ENCODE measurements at regions not wholly inside any gene's neighbourhood (a gene's known extent, or its start where the extent isn't known, plus 50 kb on each side); places are given as distances from the start of the nearest gene placed in this dataset.

GRCh38 chr3:65109966-65110500 is 422.2 kb upstream of the ADAMTS9 start:
- in situ Hi-C loops (cut with MboI), result no loop called here
- H2AFZ ChIP-seq, result no peak overlapping the region
- no peak for TF ChIP-seq EZH2phosphoT487 (IDR thresholded peaks at IDR 0.05; ENCODE audit: insufficient read depth, low read depth)
- TF ChIP-seq EZH2 (IDR thresholded peaks at IDR 0.05; ENCODE audit: insufficient read depth, poor library complexity, severe bottlenecking), result no peak

GRCh38 chr3:65107174-65107573 is 419.4 kb upstream of the ADAMTS9 start:
- DNase-seq, result peak; percentile 20
- Histone ChIP-seq H4K20me1 (ENCODE audit: insufficient read depth) (no peaks in the 10 kb centered on the region), H3K4me2 (ENCODE audit: unreplicated experiment) (no peak overlapping the region), H3K9me2 (ENCODE audit: insufficient read depth) (no peaks in the 10 kb centered on the region), H2AFZ (no peak overlapping the region), H3K27ac (no peak overlapping the region), H3K27me3 (replicated peaks; ENCODE audit: insufficient read depth) (0 out of 2 replicates have a peak, but pooled peaks cover 12% of the 10 kb centered on the region), H3K4me1 (ENCODE audit: insufficient read depth) (no peaks in the 10 kb centered on the region), H3K4me3 (no peak overlapping the region), H3K9me3 (ENCODE audit: low read depth) (no peaks in the 10 kb centered on the region), H3K36me3 (ENCODE audit: low read depth) (no peaks in the 10 kb centered on the region), H3F3A (ENCODE audit: insufficient read depth) (no peaks in the 10 kb centered on the region), H3K9ac (no peak overlapping the region), H3K79me2 (ENCODE audit: insufficient read depth) (no peaks in the 10 kb centered on the region)
- in situ Hi-C loops (cut with MboI), result no loop called here
- WGBS, 2 experiments (ENCODE audit: low coverage in 1 of 2, low lambda C conversion rate in 2 of 2, missing lambda C conversion rate in 2 of 2), result 3 to 4% methylated on average over 5 of the region's 5 CpGs
- TF ChIP-seq EZH2phosphoT487 (IDR thresholded peaks at IDR 0.05; ENCODE audit: insufficient read depth, low read depth) (no peak), EZH2 (IDR thresholded peaks at IDR 0.05; ENCODE audit: insufficient read depth, poor library complexity, severe bottlenecking) (no peak)

More at GRCh38 chr3:65109966-65110500, 422.2 kb upstream of the ADAMTS9 start:
- H3K27me3 ChIP-seq (replicated peaks; ENCODE audit: insufficient read depth), result peaks cover 12% of the 10 kb centered on the region; the same call in 1 of the 2 replicates
- H4K20me1 ChIP-seq (ENCODE audit: insufficient read depth), result no peaks in the 10 kb centered on the region
- no peaks in the 10 kb centered on the region for H3K36me3 ChIP-seq (ENCODE audit: low read depth)
- H3K9me2 ChIP-seq (ENCODE audit: insufficient read depth), result no peaks in the 10 kb centered on the region
- H3F3A ChIP-seq (ENCODE audit: insufficient read depth), result no peaks in the 10 kb centered on the region
- no peak overlapping the region for H3K4me2 ChIP-seq (ENCODE audit: unreplicated experiment)
- no peak overlapping the region for H3K9ac ChIP-seq
- no peaks in the 10 kb centered on the region for H3K79me2 ChIP-seq (ENCODE audit: insufficient read depth)
- no peak overlapping the region for H3K27ac ChIP-seq
- DNase-seq, result no peak
- H3K4me3 ChIP-seq, result no peak overlapping the region
- no peaks in the 10 kb centered on the region for H3K9me3 ChIP-seq (ENCODE audit: low read depth)
- H3K4me1 ChIP-seq (ENCODE audit: insufficient read depth), result no peaks in the 10 kb centered on the region

- in situ Hi-C loops (cut with MboI), result no loop called here
- Histone ChIP-seq H3K9ac (no peak overlapping the region), H3K27ac (no peak overlapping the region), H3F3A (ENCODE audit: insufficient read depth) (no peaks in the 10 kb centered on the region), H3K36me3 (ENCODE audit: low read depth) (no peaks in the 10 kb centered on the region), H2AFZ (no peak overlapping the region), H4K20me1 (ENCODE audit: insufficient read depth) (no peaks in the 10 kb centered on the region), H3K9me2 (ENCODE audit: insufficient read depth) (no peaks in the 10 kb centered on the region), H3K4me1 (ENCODE audit: insufficient read depth) (no peaks in the 10 kb centered on the region), H3K9me3 (ENCODE audit: low read depth) (no peaks in the 10 kb centered on the region), H3K4me3 (no peak overlapping the region), H3K79me2 (ENCODE audit: insufficient read depth) (no peaks in the 10 kb centered on the region), H3K27me3 (replicated peaks; ENCODE audit: insufficient read depth) (peaks cover 9% of the 10 kb centered on the region; the same call in 1 of the 2 replicates), H3K4me2 (ENCODE audit: unreplicated experiment) (no peak overlapping the region)
- no peak for DNase-seq
- 22 to 32% methylated on average over 1 of the region's 1 CpG for WGBS, 2 experiments (ENCODE audit: low coverage in 1 of 2, low lambda C conversion rate in 2 of 2, missing lambda C conversion rate in 2 of 2)
- TF ChIP-seq EZH2 (IDR thresholded peaks at IDR 0.05; ENCODE audit: insufficient read depth, poor library complexity, severe bottlenecking) (no peak), EZH2phosphoT487 (IDR thresholded peaks at IDR 0.05; ENCODE audit: insufficient read depth, low read depth) (no peak)
Measured at GRCh38 chr3:65101450-65101849, 413.6 kb upstream of the ADAMTS9 start.

GRCh38 chr3:65098400-65098799 is 410.6 kb upstream of the ADAMTS9 start:
- H2AFZ ChIP-seq, result no peak overlapping the region
- no peak overlapping the region for H3K9ac ChIP-seq
- WGBS, 2 experiments (ENCODE audit: low coverage in 1 of 2, low lambda C conversion rate in 2 of 2, missing lambda C conversion rate in 2 of 2), result 55 to 70% methylated on average over 5 of the region's 5 CpGs
- H3K36me3 ChIP-seq (ENCODE audit: low read depth), result no peaks in the 10 kb centered on the region
- no peak overlapping the region for H3K4me2 ChIP-seq (ENCODE audit: unreplicated experiment)
- H4K20me1 ChIP-seq (ENCODE audit: insufficient read depth), result no peaks in the 10 kb centered on the region
- no peak for DNase-seq
- no peak overlapping the region for H3K27ac ChIP-seq
- in situ Hi-C loops (cut with MboI), result no loop called here
- no peaks in the 10 kb centered on the region for H3K9me2 ChIP-seq (ENCODE audit: insufficient read depth)
- H3K9me3 ChIP-seq (ENCODE audit: low read depth), result no peaks in the 10 kb centered on the region
- TF ChIP-seq EZH2 (IDR thresholded peaks at IDR 0.05; ENCODE audit: insufficient read depth, poor library complexity, severe bottlenecking) (no peak), EZH2phosphoT487 (IDR thresholded peaks at IDR 0.05; ENCODE audit: insufficient read depth, low read depth) (no peak)
- peaks cover 9% of the 10 kb centered on the region; the same call in 1 of the 2 replicates for H3K27me3 ChIP-seq (replicated peaks; ENCODE audit: insufficient read depth)
- no peaks in the 10 kb centered on the region for H3K79me2 ChIP-seq (ENCODE audit: insufficient read depth)
- H3K4me1 ChIP-seq (ENCODE audit: insufficient read depth), result no peaks in the 10 kb centered on the region
- no peak overlapping the region for H3K4me3 ChIP-seq
- H3F3A ChIP-seq (ENCODE audit: insufficient read depth), result no peaks in the 10 kb centered on the region
